AG08395 (cell line): ENCODE measurements at regions not wholly inside any gene's neighbourhood (a gene's known extent, or its start where the extent isn't known, plus 50 kb on each side); places are given as distances from the start of the nearest gene placed in this dataset.
"Not testable (repeated sequence)": the region's sequence is repeated elsewhere in the genome, so short reads cannot be mapped to it uniquely, and the experiment has no call there.

Experiments used
- DNase-seq: peaks from one replicate; pipeline ENCODE4 v3.0.0; 2012; ENCODE audit warnings: mixed read lengths, low spot score

GRCh38 chr5:167936944-167937634, 354.4 kb upstream of the WWC1 start:
- no peak for DNase-seq

- DNase-seq, result no peak
Observed at GRCh38 chr5:167937635-167937998, 353.8 kb upstream of the WWC1 start.

- peak; percentile 4 for DNase-seq
Observed at GRCh38 chr5:167939686-167940085, 351.8 kb upstream of the WWC1 start.

- peak; percentile 10 for DNase-seq
Observed at GRCh38 chr5:167940911-167941310, 350.5 kb upstream of the WWC1 start.

GRCh38 chr5:167941556-167941955, 349.9 kb upstream of the WWC1 start:
- not testable (repeated sequence) for DNase-seq

GRCh38 chr5:167943343-167943742, 348.1 kb upstream of the WWC1 start:
- DNase-seq, result no peak

- no peak for DNase-seq
Observed at GRCh38 chr5:167944121-167944852, 347.2 kb upstream of the WWC1 start.

- peak; percentile 62 for DNase-seq
Observed at GRCh38 chr5:167945542-167946384, 345.7 kb upstream of the WWC1 start.

- DNase-seq, result peak; percentile 36
Observed at GRCh38 chr5:167947306-167947705, 344.1 kb upstream of the WWC1 start.

- DNase-seq, result no peak
Observed at GRCh38 chr5:167948251-167948650, 343.2 kb upstream of the WWC1 start.

GRCh38 chr5:167949435-167949834, 342.0 kb upstream of the WWC1 start:
- no peak for DNase-seq

- DNase-seq, result peak; percentile 69
Observed at GRCh38 chr5:167950126-167950721, 341.2 kb upstream of the WWC1 start.

- DNase-seq, result no peak
Observed at GRCh38 chr5:167951116-167951515, 340.3 kb upstream of the WWC1 start.

- DNase-seq, result no peak
Observed at GRCh38 chr5:167952278-167952995, 339.0 kb upstream of the WWC1 start.

- DNase-seq, result no peak
Observed at GRCh38 chr5:167953151-167953798, 338.2 kb upstream of the WWC1 start.

- DNase-seq, result no peak
Observed at GRCh38 chr5:167961731-167962130, 329.7 kb upstream of the WWC1 start.

GRCh38 chr5:167964529-167964928, 326.9 kb upstream of the WWC1 start:
- DNase-seq, result no peak

GRCh38 chr5:167965710-167966109, 325.7 kb upstream of the WWC1 start:
- DNase-seq, result no peak

GRCh38 chr5:167966979-167967378, 324.5 kb upstream of the WWC1 start:
- DNase-seq, result no peak

GRCh38 chr5:167967494-167968177, 323.8 kb upstream of the WWC1 start:
- no peak for DNase-seq

GRCh38 chr5:167968837-167969236, 322.6 kb upstream of the WWC1 start:
- DNase-seq, result no peak
